ENCODE measurements at regions not wholly inside any gene's neighbourhood (a gene's known extent, or its start where the extent isn't known, plus 50 kb on each side); places are given as distances from the start of the nearest gene placed in this dataset.

DNA sequence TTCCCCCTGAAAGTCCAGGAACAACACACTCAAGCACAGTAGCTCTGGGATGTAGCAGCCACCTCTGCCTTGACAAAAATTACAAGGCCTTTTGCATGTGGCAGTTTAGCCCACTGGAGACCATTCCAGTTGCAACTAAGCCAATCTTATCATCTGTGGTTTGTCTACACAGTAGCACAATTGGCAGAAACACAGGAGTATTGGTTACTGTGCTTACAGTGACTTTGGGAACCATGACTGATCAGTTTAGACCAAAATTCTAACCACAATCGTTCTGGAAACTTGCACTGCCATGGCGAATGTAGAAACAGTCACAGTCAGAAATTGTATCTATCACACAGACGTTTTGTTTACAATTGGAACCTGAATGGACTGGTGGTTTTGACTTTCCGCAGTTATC is 403.7 kb upstream of the MEIS1 start:
- TF ChIP-seq, protein P1, sequence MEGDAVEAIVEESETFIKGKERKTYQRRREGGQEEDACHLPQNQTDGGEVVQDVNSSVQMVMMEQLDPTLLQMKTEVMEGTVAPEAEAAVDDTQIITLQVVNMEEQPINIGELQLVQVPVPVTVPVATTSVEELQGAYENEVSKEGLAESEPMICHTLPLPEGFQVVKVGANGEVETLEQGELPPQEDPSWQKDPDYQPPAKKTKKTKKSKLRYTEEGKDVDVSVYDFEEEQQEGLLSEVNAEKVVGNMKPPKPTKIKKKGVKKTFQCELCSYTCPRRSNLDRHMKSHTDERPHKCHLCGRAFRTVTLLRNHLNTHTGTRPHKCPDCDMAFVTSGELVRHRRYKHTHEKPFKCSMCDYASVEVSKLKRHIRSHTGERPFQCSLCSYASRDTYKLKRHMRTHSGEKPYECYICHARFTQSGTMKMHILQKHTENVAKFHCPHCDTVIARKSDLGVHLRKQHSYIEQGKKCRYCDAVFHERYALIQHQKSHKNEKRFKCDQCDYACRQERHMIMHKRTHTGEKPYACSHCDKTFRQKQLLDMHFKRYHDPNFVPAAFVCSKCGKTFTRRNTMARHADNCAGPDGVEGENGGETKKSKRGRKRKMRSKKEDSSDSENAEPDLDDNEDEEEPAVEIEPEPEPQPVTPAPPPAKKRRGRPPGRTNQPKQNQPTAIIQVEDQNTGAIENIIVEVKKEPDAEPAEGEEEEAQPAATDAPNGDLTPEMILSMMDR (IDR thresholded peaks at IDR 0.05; ENCODE audit: insufficient read depth, low read length), result no peak
- TF ChIP-seq, protein P2, sequence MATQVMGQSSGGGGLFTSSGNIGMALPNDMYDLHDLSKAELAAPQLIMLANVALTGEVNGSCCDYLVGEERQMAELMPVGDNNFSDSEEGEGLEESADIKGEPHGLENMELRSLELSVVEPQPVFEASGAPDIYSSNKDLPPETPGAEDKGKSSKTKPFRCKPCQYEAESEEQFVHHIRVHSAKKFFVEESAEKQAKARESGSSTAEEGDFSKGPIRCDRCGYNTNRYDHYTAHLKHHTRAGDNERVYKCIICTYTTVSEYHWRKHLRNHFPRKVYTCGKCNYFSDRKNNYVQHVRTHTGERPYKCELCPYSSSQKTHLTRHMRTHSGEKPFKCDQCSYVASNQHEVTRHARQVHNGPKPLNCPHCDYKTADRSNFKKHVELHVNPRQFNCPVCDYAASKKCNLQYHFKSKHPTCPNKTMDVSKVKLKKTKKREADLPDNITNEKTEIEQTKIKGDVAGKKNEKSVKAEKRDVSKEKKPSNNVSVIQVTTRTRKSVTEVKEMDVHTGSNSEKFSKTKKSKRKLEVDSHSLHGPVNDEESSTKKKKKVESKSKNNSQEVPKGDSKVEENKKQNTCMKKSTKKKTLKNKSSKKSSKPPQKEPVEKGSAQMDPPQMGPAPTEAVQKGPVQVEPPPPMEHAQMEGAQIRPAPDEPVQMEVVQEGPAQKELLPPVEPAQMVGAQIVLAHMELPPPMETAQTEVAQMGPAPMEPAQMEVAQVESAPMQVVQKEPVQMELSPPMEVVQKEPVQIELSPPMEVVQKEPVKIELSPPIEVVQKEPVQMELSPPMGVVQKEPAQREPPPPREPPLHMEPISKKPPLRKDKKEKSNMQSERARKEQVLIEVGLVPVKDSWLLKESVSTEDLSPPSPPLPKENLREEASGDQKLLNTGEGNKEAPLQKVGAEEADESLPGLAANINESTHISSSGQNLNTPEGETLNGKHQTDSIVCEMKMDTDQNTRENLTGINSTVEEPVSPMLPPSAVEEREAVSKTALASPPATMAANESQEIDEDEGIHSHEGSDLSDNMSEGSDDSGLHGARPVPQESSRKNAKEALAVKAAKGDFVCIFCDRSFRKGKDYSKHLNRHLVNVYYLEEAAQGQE (IDR thresholded peaks at IDR 0.05; ENCODE audit: insufficient replicate concordance, low read depth), result no peak

Data from HL-60 (cell line).